ENCODE measurements at regions not wholly inside any gene's neighbourhood (a gene's known extent, or its start where the extent isn't known, plus 50 kb on each side); places are given as distances from the start of the nearest gene placed in this dataset.

- dilution Hi-C loops (cut with MboI; ENCODE audit: extremely low pct_ligation_motif_present, low sequenced_read_pairs) (no loop called here), intact Hi-C loops (cut with micrococcal nuclease) (no loop called here)
- Histone ChIP-seq H3K27me3 (ENCODE audit: control insufficient read depth in 2 of 2, insufficient read depth in 2 of 2, low read length in 2 of 2) (no peaks in the 10 kb centered on the region), H3K9me1 (replicated peaks; ENCODE audit: control insufficient read depth, extremely low read depth, insufficient read depth, low read length) (no peaks in the 10 kb centered on the region), H3K9me3 (replicated peaks; ENCODE audit: control insufficient read depth, insufficient read depth, low read length) (no peaks in the 10 kb centered on the region), H4K20me1 (replicated peaks; ENCODE audit: control insufficient read depth, extremely low read depth, insufficient read depth, low read length) (no peaks in the 10 kb centered on the region), H2AFZ (ENCODE audit: low read depth, low read length) (no peak overlapping the region), H3K79me2 (ENCODE audit: control insufficient read depth, insufficient read depth, low read length) (no peaks in the 10 kb centered on the region), H3K27ac (ENCODE audit: insufficient read depth, low read depth, low read length) (no peak overlapping the region), H3K9ac (replicated peaks; ENCODE audit: extremely low read depth, insufficient read depth, low read length) (no peak overlapping the region), H3K4me2 (ENCODE audit: insufficient read depth, low read length) (no peak overlapping the region), H3K4me3 (replicated peaks in 1 of 3; ENCODE audit: insufficient read depth in 1 of 3, low read depth in 1 of 3, low read length in 3 of 3) (no peak overlapping the region), H3K36me3 (ENCODE audit: control insufficient read depth in 2 of 2, extremely low read depth in 1 of 2, insufficient read depth in 2 of 2, low read length in 2 of 2) (no peaks in the 10 kb centered on the region), H3K4me1 (ENCODE audit: control insufficient read depth, extremely low read depth, insufficient read depth, low read length) (no peaks in the 10 kb centered on the region)
- TF ChIP-seq CTCF (IDR thresholded peaks at IDR 0.05; ENCODE audit: extremely low read depth in 1 of 2, insufficient read depth in 1 of 2, low read depth in 1 of 2, low read length in 2 of 2), result no peak
- TF ChIP-seq MAX (IDR thresholded peaks at IDR 0.05; ENCODE audit: insufficient read depth, insufficient read length), result no peak
- no peak for TF ChIP-seq FOS (IDR thresholded peaks at IDR 0.05; ENCODE audit: borderline replicate concordance, insufficient read depth, low read length)
- no peak for TF ChIP-seq POLR2AphosphoS5 (IDR thresholded peaks at IDR 0.05; ENCODE audit: insufficient read depth, low read depth, low read length)
- no peak for TF ChIP-seq EZH2 (IDR thresholded peaks at IDR 0.05; ENCODE audit: borderline replicate concordance, low read depth, low read length, severe bottlenecking)
- TF ChIP-seq JUN (IDR thresholded peaks at IDR 0.05; ENCODE audit: borderline replicate concordance, insufficient read depth, insufficient read length, low read depth), result no peak
- TF ChIP-seq MYC (IDR thresholded peaks at IDR 0.05; ENCODE audit: low read depth, low read length), result no peak
- TF ChIP-seq GATA2 (IDR thresholded peaks at IDR 0.05; ENCODE audit: insufficient read depth, insufficient read length, low read depth, low read length), result no peak
- no peak for TF ChIP-seq POLR2A (IDR thresholded peaks at IDR 0.05; ENCODE audit: low read depth, low read length)
- no peak for DNase-seq (ENCODE audit: low read depth, low spot score)
- ChIA-PET CTCF (interaction anchor here (1.4 to 2.3 kb wide), 2 partner anchors 11 to 13 kb away, joined by 3 to 6 read pairs; no protein-coding TSS in a partner anchor), POLR2A (no interaction called here)
- no peak for FAIRE-seq
- BruUV-seq (replicated peaks), result no TSS peak
Observed at GRCh38 chr6:9593554-9593953, 821.3 kb downstream of the TFAP2A start.
